Astrocyte (in vitro differentiated cells and primary cell): ENCODE measurements at regions not wholly inside any gene's neighbourhood (a gene's known extent, or its start where the extent isn't known, plus 50 kb on each side); places are given as distances from the start of the nearest gene placed in this dataset.

Experiments used
- DNase-seq: peaks from one replicate; pipeline ENCODE4 v3.0.0-alpha.2; 2010; ENCODE audit warnings: low read depth
- FAIRE-seq: peaks from 2 replicates; lab custom pipeline; 2011; peaks lifted over from hg19 to GRCh38; lab: Jason Lieb, UNC
- H2AFZ ChIP-seq: 2 replicates; pipeline ENCODE4 v1.6.0; 2012; ENCODE audit warnings: low read depth, low read length, inconsistent platforms
- H3K27ac ChIP-seq: 2 replicates; pipeline ENCODE4 v1.5.1; 2011; ENCODE audit warnings: low read depth, low read length, inconsistent platforms
- H3K27me3 ChIP-seq: 2 replicates; pipeline ENCODE4 v1.6.0; 2011; ENCODE audit warnings: low read length, inconsistent platforms; ENCODE audit not compliant: insufficient read depth
- H3K36me3 ChIP-seq: 2 replicates; pipeline ENCODE4 v1.5.1; 2011; ENCODE audit warnings: low read length, inconsistent platforms; ENCODE audit not compliant: insufficient read depth
- H3K4me1 ChIP-seq: 2 replicates; pipeline ENCODE4 v1.5.1; 2011; ENCODE audit warnings: low read length, inconsistent platforms; ENCODE audit not compliant: insufficient read depth
- H3K4me2 ChIP-seq: 2 replicates; pipeline ENCODE4 v1.6.0; 2012; ENCODE audit warnings: low read length, inconsistent platforms
- H3K4me3 ChIP-seq: 2 replicates; pipeline ENCODE4 v1.5.1; 2011; ENCODE audit warnings: low read depth, mild to moderate bottlenecking, low read length, inconsistent platforms; ENCODE audit not compliant: insufficient read depth
- H3K79me2 ChIP-seq: 2 replicates; pipeline ENCODE4 v1.6.0; 2012; ENCODE audit warnings: mild to moderate bottlenecking, low read length, inconsistent platforms; ENCODE audit not compliant: insufficient read depth
- H3K9ac ChIP-seq: 2 replicates; pipeline ENCODE4 v1.6.0; 2012; ENCODE audit warnings: mild to moderate bottlenecking, low read length, inconsistent platforms
- H3K9me3 ChIP-seq: 2 replicates; pipeline ENCODE4 v1.5.1; 2012; ENCODE audit warnings: low read depth, mild to moderate bottlenecking, low read length, inconsistent platforms; ENCODE audit not compliant: insufficient read depth
- H4K20me1 ChIP-seq: 2 replicates; pipeline ENCODE4 v1.6.0; 2012; ENCODE audit warnings: low read length, inconsistent platforms; ENCODE audit not compliant: insufficient read depth
- H3K27ac Mint-ChIP-seq: one replicate; pipeline ENCODE4 v1.8.0; 2021; ENCODE audit warnings: mild to moderate bottlenecking, mixed read lengths; ENCODE audit not compliant: unreplicated experiment
- H3K27me3 Mint-ChIP-seq: one replicate; pipeline ENCODE4 v1.8.0; 2021; ENCODE audit warnings: low read depth, mixed read lengths; ENCODE audit not compliant: unreplicated experiment
- H3K36me3 Mint-ChIP-seq: one replicate; pipeline ENCODE4 v1.8.0; 2021; ENCODE audit warnings: low read depth, mixed read lengths; ENCODE audit not compliant: unreplicated experiment
- H3K4me1 Mint-ChIP-seq: one replicate; pipeline ENCODE4 v1.8.0; 2021; ENCODE audit warnings: low read depth, mixed read lengths; ENCODE audit not compliant: unreplicated experiment
- H3K4me3 Mint-ChIP-seq: one replicate; pipeline ENCODE4 v1.8.0; 2021; ENCODE audit warnings: mild to moderate bottlenecking, moderate library complexity, mixed read lengths; ENCODE audit not compliant: unreplicated experiment
- H3K9me3 Mint-ChIP-seq: one replicate; pipeline ENCODE4 v1.8.0; 2021; ENCODE audit warnings: mild to moderate bottlenecking, mixed read lengths; ENCODE audit not compliant: unreplicated experiment
- EZH2 ChIP-seq: IDR thresholded peaks from 2 replicates; pipeline ENCODE4 v1.6.1; 2012; ENCODE audit warnings: mild to moderate bottlenecking, low read length, inconsistent platforms; ENCODE audit not compliant: insufficient read depth
- TF ChIP-seq, protein P1 (sequence below): IDR thresholded peaks from 2 replicates; pipeline ENCODE4 v1.5.1; 2011; ENCODE audit warnings: low read depth, mild to moderate bottlenecking, inconsistent platforms, low read length, moderate library complexity; ENCODE audit not compliant: insufficient read depth

DNA sequence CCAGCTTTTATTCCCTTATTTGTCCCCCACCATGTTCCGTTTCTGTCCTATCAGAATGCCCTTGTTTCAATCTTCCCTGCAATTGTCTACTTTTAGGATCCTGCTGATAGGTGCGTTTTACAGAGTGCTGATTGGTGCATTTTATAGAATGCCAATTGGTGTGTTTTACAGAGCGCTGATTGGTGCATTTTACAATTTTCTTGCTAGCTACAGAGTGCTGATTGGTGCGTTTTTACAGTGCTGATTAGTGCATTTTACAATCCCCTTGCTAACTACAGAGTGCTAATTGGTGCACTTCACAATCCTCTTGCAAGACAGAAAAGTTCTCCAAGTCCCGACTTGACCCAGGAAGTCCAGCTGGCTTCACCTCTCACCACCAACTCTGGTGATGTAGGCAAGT, 161.6 kb upstream of the CDYL start:
- H2AFZ ChIP-seq = no peak overlapping the region
- Mint-ChIP-seq H3K36me3 (no peaks in the 10 kb centered on the region), H3K4me3 (no peak overlapping the region), H3K9me3 (peaks cover 10% of the 10 kb centered on the region), H3K27me3 (peaks cover 12% of the 10 kb centered on the region), H3K27ac (no peak overlapping the region), H3K4me1 (peaks cover 8% of the 10 kb centered on the region)
- no peak overlapping the region for H3K4me3 ChIP-seq
- H3K4me1 ChIP-seq = peaks cover 5% of the 10 kb centered on the region
- FAIRE-seq (no peak), DNase-seq (no peak)
- no peak for TF ChIP-seq EZH2
- TF ChIP-seq, protein P1, sequence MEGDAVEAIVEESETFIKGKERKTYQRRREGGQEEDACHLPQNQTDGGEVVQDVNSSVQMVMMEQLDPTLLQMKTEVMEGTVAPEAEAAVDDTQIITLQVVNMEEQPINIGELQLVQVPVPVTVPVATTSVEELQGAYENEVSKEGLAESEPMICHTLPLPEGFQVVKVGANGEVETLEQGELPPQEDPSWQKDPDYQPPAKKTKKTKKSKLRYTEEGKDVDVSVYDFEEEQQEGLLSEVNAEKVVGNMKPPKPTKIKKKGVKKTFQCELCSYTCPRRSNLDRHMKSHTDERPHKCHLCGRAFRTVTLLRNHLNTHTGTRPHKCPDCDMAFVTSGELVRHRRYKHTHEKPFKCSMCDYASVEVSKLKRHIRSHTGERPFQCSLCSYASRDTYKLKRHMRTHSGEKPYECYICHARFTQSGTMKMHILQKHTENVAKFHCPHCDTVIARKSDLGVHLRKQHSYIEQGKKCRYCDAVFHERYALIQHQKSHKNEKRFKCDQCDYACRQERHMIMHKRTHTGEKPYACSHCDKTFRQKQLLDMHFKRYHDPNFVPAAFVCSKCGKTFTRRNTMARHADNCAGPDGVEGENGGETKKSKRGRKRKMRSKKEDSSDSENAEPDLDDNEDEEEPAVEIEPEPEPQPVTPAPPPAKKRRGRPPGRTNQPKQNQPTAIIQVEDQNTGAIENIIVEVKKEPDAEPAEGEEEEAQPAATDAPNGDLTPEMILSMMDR = no peak
- no peak overlapping the region for H3K27ac ChIP-seq
- no peak overlapping the region for H3K9ac ChIP-seq
- H3K4me2 ChIP-seq = no peak overlapping the region
- H3K27me3 ChIP-seq = peaks cover 5% of the 10 kb centered on the region
- no peaks in the 10 kb centered on the region for H4K20me1 ChIP-seq
- H3K79me2 ChIP-seq = no peaks in the 10 kb centered on the region
- no peaks in the 10 kb centered on the region for H3K9me3 ChIP-seq
- no peaks in the 10 kb centered on the region for H3K36me3 ChIP-seq

DNA sequence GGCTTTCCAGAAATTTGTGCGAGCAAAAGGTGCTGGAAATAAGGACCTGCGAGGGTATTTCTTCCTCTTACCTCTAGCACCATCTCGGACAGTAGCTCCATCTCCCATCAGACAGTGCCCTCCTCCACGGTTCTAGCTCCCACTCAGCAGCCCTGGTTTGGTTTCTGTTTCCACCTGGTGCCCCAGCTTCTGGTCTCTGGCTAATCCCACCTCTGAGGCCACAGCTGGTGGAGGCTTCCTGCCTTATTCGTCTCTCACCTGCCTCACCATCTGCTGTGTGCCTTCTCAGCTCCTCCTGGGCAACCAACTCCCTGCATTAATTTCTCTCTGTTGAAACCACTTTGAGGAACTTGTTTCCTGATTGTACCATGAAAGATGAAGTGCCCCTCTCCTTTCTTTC, 162.4 kb upstream of the CDYL start:
- Histone ChIP-seq H3K4me3 (no peak overlapping the region), H3K27me3 (peaks cover 5% of the 10 kb centered on the region), H3K4me2 (no peak overlapping the region), H2AFZ (no peak overlapping the region), H4K20me1 (no peaks in the 10 kb centered on the region), H3K4me1 (peaks cover 5% of the 10 kb centered on the region), H3K27ac (no peak overlapping the region), H3K79me2 (no peaks in the 10 kb centered on the region), H3K36me3 (no peaks in the 10 kb centered on the region), H3K9ac (no peak overlapping the region), H3K9me3 (no peaks in the 10 kb centered on the region)
- DNase-seq = no peak
- peaks cover 12% of the 10 kb centered on the region for H3K27me3 Mint-ChIP-seq
- H3K36me3 Mint-ChIP-seq = no peaks in the 10 kb centered on the region
- FAIRE-seq = no peak
- peaks cover 8% of the 10 kb centered on the region for H3K4me1 Mint-ChIP-seq
- peaks cover 10% of the 10 kb centered on the region for H3K9me3 Mint-ChIP-seq
- H3K4me3 Mint-ChIP-seq = no peak overlapping the region
- TF ChIP-seq, protein P1 = no peak
- no peak for TF ChIP-seq EZH2
- H3K27ac Mint-ChIP-seq = no peak overlapping the region

DNA sequence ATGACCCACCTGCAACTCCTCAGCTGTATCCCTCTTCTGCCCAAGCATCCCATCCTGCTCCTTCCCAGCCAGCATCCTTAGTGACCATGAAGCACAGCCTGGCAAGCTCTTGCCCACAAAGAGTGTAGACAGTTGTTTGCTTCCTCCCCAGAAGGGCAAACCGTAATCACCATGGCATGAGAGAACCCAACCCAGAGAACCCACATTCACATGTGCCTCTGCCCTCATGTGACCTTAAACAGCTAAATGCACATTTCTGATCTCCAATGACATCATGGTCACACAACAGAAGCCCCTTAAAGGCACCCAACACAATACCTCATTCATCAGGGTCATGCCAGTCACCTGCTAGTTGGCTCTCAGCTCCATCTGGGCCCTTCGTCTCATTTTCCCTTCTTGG, 162.8 kb upstream of the CDYL start:
- no peak for TF ChIP-seq EZH2
- TF ChIP-seq, protein P1 = no peak
- no peak overlapping the region for H2AFZ ChIP-seq
- no peaks in the 10 kb centered on the region for H4K20me1 ChIP-seq
- no peak overlapping the region for H3K27ac ChIP-seq
- FAIRE-seq (no peak), DNase-seq (no peak)
- no peak overlapping the region for H3K9ac ChIP-seq
- no peak overlapping the region for H3K4me2 ChIP-seq
- no peak overlapping the region for H3K27ac Mint-ChIP-seq
- peaks cover 5% of the 10 kb centered on the region for H3K27me3 ChIP-seq
- H3K79me2 ChIP-seq = no peaks in the 10 kb centered on the region
- peaks cover 10% of the 10 kb centered on the region for H3K9me3 Mint-ChIP-seq
- no peaks in the 10 kb centered on the region for H3K36me3 Mint-ChIP-seq
- H3K4me1 Mint-ChIP-seq = peaks cover 8% of the 10 kb centered on the region
- H3K4me3 ChIP-seq = no peak overlapping the region
- H3K27me3 Mint-ChIP-seq = peaks cover 12% of the 10 kb centered on the region
- H3K4me1 ChIP-seq = peaks cover 9% of the 10 kb centered on the region
- no peak overlapping the region for H3K4me3 Mint-ChIP-seq
- H3K36me3 ChIP-seq = no peaks in the 10 kb centered on the region
- H3K9me3 ChIP-seq = no peaks in the 10 kb centered on the region
